ENCODE measurements at regions not wholly inside any gene's neighbourhood (a gene's known extent, or its start where the extent isn't known, plus 50 kb on each side); places are given as distances from the start of the nearest gene placed in this dataset.

- in situ Hi-C loops (cut with MboI; ENCODE audit: low sequenced_read_pairs): loop anchor here (25.0 kb wide), 4 partner anchors 324 to 1274 kb away; no protein-coding TSS in a partner anchor
- no peaks in the 10 kb centered on the region; the same call in none of the 2 replicates for H3K27me3 ChIP-seq (ENCODE audit: low read depth)
- no peaks in the 10 kb centered on the region for H3K36me3 ChIP-seq (replicated peaks)
- no peak overlapping the region for H3K4me3 ChIP-seq
- no peak for DNase-seq (ENCODE audit: low spot score in 2 of 2)
- H3K9me3 ChIP-seq: no peaks in the 10 kb centered on the region
- peaks cover 16% of the 10 kb centered on the region for H3K4me1 ChIP-seq
These were observed 127.6 kb upstream of the C11orf58 start for GRCh38 chr11:16610738-16611388.

- no peaks in the 10 kb centered on the region for H3K36me3 ChIP-seq (replicated peaks)
- in situ Hi-C loops (cut with MboI; ENCODE audit: low sequenced_read_pairs): loop anchor here (25.0 kb wide), 4 partner anchors 323 to 1273 kb away; no protein-coding TSS in a partner anchor
- no peak overlapping the region for H3K4me3 ChIP-seq
- H3K9me3 ChIP-seq: no peaks in the 10 kb centered on the region
- H3K4me1 ChIP-seq: peaks cover 16% of the 10 kb centered on the region
- H3K27me3 ChIP-seq (ENCODE audit: low read depth): no peaks in the 10 kb centered on the region; the same call in none of the 2 replicates
- DNase-seq (ENCODE audit: low spot score in 2 of 2): no peak
These were observed 128.2 kb upstream of the C11orf58 start for GRCh38 chr11:16610213-16610737.

- Histone ChIP-seq H3K4me3 (no peak overlapping the region), H3K27me3 (ENCODE audit: low read depth) (no peaks in the 10 kb centered on the region; the same call in none of the 2 replicates), H3K9me3 (no peaks in the 10 kb centered on the region), H3K36me3 (replicated peaks) (no peaks in the 10 kb centered on the region), H3K4me1 (peaks cover 16% of the 10 kb centered on the region)
- no peak for DNase-seq (ENCODE audit: low spot score in 2 of 2)
- in situ Hi-C loops (cut with MboI; ENCODE audit: low sequenced_read_pairs): loop anchor here (10.0 to 25.0 kb wide), 6 partner anchors 245 to 1272 kb away; no protein-coding TSS in a partner anchor
These were observed 128.7 kb upstream of the C11orf58 start for GRCh38 chr11:16609769-16610168.

- Histone ChIP-seq H3K4me3 (peak overlapping the region; percentile 79), H3K9me3 (no peaks in the 10 kb centered on the region), H3K36me3 (replicated peaks) (no peaks in the 10 kb centered on the region), H3K27me3 (ENCODE audit: low read depth) (no peaks in the 10 kb centered on the region; the same call in none of the 2 replicates), H3K4me1 (peaks cover 13% of the 10 kb centered on the region)
- peak; percentile 90 to 92 for DNase-seq (ENCODE audit: low spot score in 2 of 2)
- in situ Hi-C loops (cut with MboI; ENCODE audit: low sequenced_read_pairs): loop anchor here (10.0 to 25.0 kb wide), 6 partner anchors 243 to 1271 kb away; no protein-coding TSS in a partner anchor
These were observed 130.5 kb upstream of the C11orf58 start for GRCh38 chr11:16607675-16608644.

GRCh38 chr11:16606784-16607674 lies 131.4 kb upstream of the C11orf58 start:
- in situ Hi-C loops (cut with MboI; ENCODE audit: low sequenced_read_pairs): loop anchor here (10.0 to 25.0 kb wide), 6 partner anchors 242 to 1270 kb away; no protein-coding TSS in a partner anchor
- Histone ChIP-seq H3K36me3 (replicated peaks) (no peaks in the 10 kb centered on the region), H3K4me1 (peaks cover 10% of the 10 kb centered on the region), H3K4me3 (peak overlapping the region; percentile 79), H3K27me3 (ENCODE audit: low read depth) (no peaks in the 10 kb centered on the region; the same call in 1 of the 2 replicates), H3K9me3 (no peaks in the 10 kb centered on the region)
- DNase-seq (ENCODE audit: low spot score in 2 of 2): peak in 1 of 2 experiments; percentile 72

GRCh38 chr11:16605894-16606783 lies 132.3 kb upstream of the C11orf58 start:
- DNase-seq (ENCODE audit: low spot score in 2 of 2): peak; percentile 83 to 93
- Histone ChIP-seq H3K9me3 (no peaks in the 10 kb centered on the region), H3K36me3 (replicated peaks) (no peaks in the 10 kb centered on the region), H3K4me1 (peaks cover 10% of the 10 kb centered on the region), H3K27me3 (ENCODE audit: low read depth) (no peaks in the 10 kb centered on the region), H3K4me3 (peak overlapping the region; percentile 79)
- in situ Hi-C loops (cut with MboI; ENCODE audit: low sequenced_read_pairs): loop anchor here (10.0 to 25.0 kb wide), 6 partner anchors 241 to 1269 kb away; no protein-coding TSS in a partner anchor

- no peaks in the 10 kb centered on the region for H3K27me3 ChIP-seq (ENCODE audit: low read depth)
- DNase-seq (ENCODE audit: low spot score in 2 of 2): peak; percentile 45 to 69
- no peaks in the 10 kb centered on the region for H3K9me3 ChIP-seq
- peaks cover 10% of the 10 kb centered on the region for H3K4me1 ChIP-seq
- peak overlapping the region; percentile 79 for H3K4me3 ChIP-seq
- H3K36me3 ChIP-seq (replicated peaks): no peaks in the 10 kb centered on the region
- in situ Hi-C loops (cut with MboI; ENCODE audit: low sequenced_read_pairs): loop anchor here (10.0 to 25.0 kb wide), 6 partner anchors 241 to 1268 kb away; no protein-coding TSS in a partner anchor
These were observed 133.0 kb upstream of the C11orf58 start for GRCh38 chr11:16605389-16605893.

- Histone ChIP-seq H3K4me3 (peak overlapping the region; percentile 79), H3K27me3 (ENCODE audit: low read depth) (no peaks in the 10 kb centered on the region), H3K4me1 (peaks cover 10% of the 10 kb centered on the region), H3K36me3 (replicated peaks) (no peaks in the 10 kb centered on the region), H3K9me3 (no peaks in the 10 kb centered on the region)
- peak; percentile 28 to 64 for DNase-seq (ENCODE audit: low spot score in 2 of 2)
- in situ Hi-C loops (cut with MboI; ENCODE audit: low sequenced_read_pairs): loop anchor here (10.0 to 25.0 kb wide), 6 partner anchors 240 to 1268 kb away; no protein-coding TSS in a partner anchor
These were observed 133.6 kb upstream of the C11orf58 start for GRCh38 chr11:16604794-16605388.

- Histone ChIP-seq H3K27me3 (ENCODE audit: low read depth) (no peaks in the 10 kb centered on the region), H3K4me3 (peak overlapping the region; percentile 79)
These were observed 134.3 kb upstream of the C11orf58 start for GRCh38 chr11:16603890-16604793.

GRCh38 chr11:16603245-16603644 lies 135.2 kb upstream of the C11orf58 start:
- peaks cover 12% of the 10 kb centered on the region; the same call in 1 of the 2 replicates for H3K4me1 ChIP-seq
- no peak overlapping the region for H3K4me3 ChIP-seq
- no peaks in the 10 kb centered on the region for H3K27me3 ChIP-seq (ENCODE audit: low read depth)
- H3K9me3 ChIP-seq: no peaks in the 10 kb centered on the region
- in situ Hi-C loops (cut with MboI; ENCODE audit: low sequenced_read_pairs): loop anchor here (10.0 to 25.0 kb wide), 6 partner anchors 238 to 1266 kb away; no protein-coding TSS in a partner anchor
- DNase-seq (ENCODE audit: low spot score in 2 of 2): no peak
- no peaks in the 10 kb centered on the region for H3K36me3 ChIP-seq (replicated peaks)

More at GRCh38 chr11:16603890-16604793, 134.3 kb upstream of the C11orf58 start:
- in situ Hi-C loops (cut with MboI; ENCODE audit: low sequenced_read_pairs): loop anchor here (10.0 to 25.0 kb wide), 6 partner anchors 239 to 1267 kb away; no protein-coding TSS in a partner anchor
- H3K4me1 ChIP-seq: peaks cover 10% of the 10 kb centered on the region
- H3K36me3 ChIP-seq (replicated peaks): no peaks in the 10 kb centered on the region
- DNase-seq (ENCODE audit: low spot score in 2 of 2): peak in 1 of 2 experiments; percentile 67
- H3K9me3 ChIP-seq: no peaks in the 10 kb centered on the region

All from HAP-1 (cell line).